ENCODE measurements at regions not wholly inside any gene's neighbourhood (a gene's known extent, or its start where the extent isn't known, plus 50 kb on each side); places are given as distances from the start of the nearest gene placed in this dataset.

DNA sequence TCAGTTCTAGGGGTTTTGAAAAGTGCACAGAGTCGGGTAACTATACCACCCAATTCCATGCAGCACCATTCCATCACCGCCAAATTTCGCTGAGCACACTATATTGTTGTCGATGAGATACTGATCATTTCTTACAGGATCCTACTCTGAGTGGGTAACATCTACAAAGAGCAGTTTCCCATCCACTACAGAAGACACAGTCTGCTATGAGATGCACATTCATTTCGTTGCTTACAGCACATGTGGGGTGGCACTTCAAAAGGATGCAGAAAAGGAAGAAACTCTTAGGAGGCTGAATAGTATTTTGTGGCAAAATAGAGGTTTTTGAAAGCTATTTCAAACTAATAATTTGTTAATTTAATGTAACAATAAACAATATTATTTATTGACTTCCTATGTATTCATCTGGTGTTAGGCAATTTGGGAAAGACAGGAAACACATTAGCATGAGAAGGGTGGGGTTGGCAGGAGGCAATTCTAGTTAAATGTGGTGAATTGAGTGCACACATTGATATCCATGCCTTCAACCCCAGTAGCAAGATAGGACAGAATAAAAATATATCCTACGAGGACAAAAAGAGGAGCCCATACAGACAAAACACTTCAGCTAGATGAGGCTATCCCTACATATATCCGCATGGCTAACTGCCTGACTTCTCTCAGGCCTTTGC lies 186.8 kb upstream of the PARP11 start:
- ATAC-seq (no peak), DNase-seq (ENCODE audit: low read depth, low spot score) (no peak)
- Histone ChIP-seq H3K27me3 (ENCODE audit: insufficient read depth, low read length) (peaks cover 76% of the 10 kb centered on the region), H3K79me2 (ENCODE audit: insufficient read depth, low read length) (no peaks in the 10 kb centered on the region), H4K20me1 (ENCODE audit: insufficient read depth) (no peaks in the 10 kb centered on the region), H3K4me3 (replicated peaks in 1 of 2; ENCODE audit: low read depth in 1 of 2, low read length in 2 of 2) (no peak overlapping the region), H2AFZ (ENCODE audit: low read depth, low read length, poor library complexity, severe bottlenecking) (no peak overlapping the region), H3K9me2 (ENCODE audit: insufficient read depth) (no peaks in the 10 kb centered on the region), H3K9me3 (ENCODE audit: control insufficient read depth in 1 of 2, insufficient read depth in 1 of 2, low read depth in 1 of 2, low read length in 2 of 2) (no peaks in the 10 kb centered on the region), H3K4me1 (ENCODE audit: control insufficient read depth in 1 of 2, insufficient read depth in 2 of 2, low read length in 2 of 2) (no peaks in the 10 kb centered on the region), H3K36me3 (ENCODE audit: control insufficient read depth in 1 of 2, insufficient read depth in 2 of 2, low read length in 2 of 2) (no peaks in the 10 kb centered on the region), H3K9ac (ENCODE audit: low read length) (no peak overlapping the region), H3K4me2 (ENCODE audit: low read length) (no peak overlapping the region), H3K27ac (ENCODE audit: low read depth, low read length) (no peak overlapping the region)
- CTCF ChIA-PET: no interaction called here
- no peak for TF ChIP-seq SRF (IDR thresholded peaks at IDR 0.05; ENCODE audit: low read depth)
- TF ChIP-seq CBX3 (IDR thresholded peaks at IDR 0.05; ENCODE audit: low read depth): no peak
- TF ChIP-seq POLR2AphosphoS5 (IDR thresholded peaks at IDR 0.05; ENCODE audit: low read depth, low read length): no peak
- no peak for TF ChIP-seq FOSL1 (IDR thresholded peaks at IDR 0.05; ENCODE audit: low read depth)
- TF ChIP-seq JUND (IDR thresholded peaks at IDR 0.05): no peak
- no peak for TF ChIP-seq EGR1 (IDR thresholded peaks at IDR 0.05; ENCODE audit: low read depth)
- TF ChIP-seq ZNF274 (IDR thresholded peaks at IDR 0.05; ENCODE audit: low read depth, low read length): no peak
- no peak for TF ChIP-seq POLR2A (IDR thresholded peaks at IDR 0.05; ENCODE audit: borderline replicate concordance, extremely low read depth, insufficient read depth, insufficient read length)
- TF ChIP-seq ZFX (IDR thresholded peaks at IDR 0.05): no peak
- no peak for TF ChIP-seq CEBPB (IDR thresholded peaks at IDR 0.05; ENCODE audit: low read depth)
- TF ChIP-seq ELF1 (IDR thresholded peaks at IDR 0.05; ENCODE audit: borderline replicate concordance, low read depth): no peak
- RAD21 ChIA-PET (ENCODE audit: low non-redundant PET in 1 of 2, low total read pairs in 2 of 2, uncharacterized antibody in 2 of 2, unreplicated experiment in 2 of 2): no interaction called here
- POLR2A ChIA-PET: no interaction called here
- intact Hi-C loops (cut with micrococcal nuclease): no loop called here
- BruUV-seq (replicated peaks): no TSS peak

DNA sequence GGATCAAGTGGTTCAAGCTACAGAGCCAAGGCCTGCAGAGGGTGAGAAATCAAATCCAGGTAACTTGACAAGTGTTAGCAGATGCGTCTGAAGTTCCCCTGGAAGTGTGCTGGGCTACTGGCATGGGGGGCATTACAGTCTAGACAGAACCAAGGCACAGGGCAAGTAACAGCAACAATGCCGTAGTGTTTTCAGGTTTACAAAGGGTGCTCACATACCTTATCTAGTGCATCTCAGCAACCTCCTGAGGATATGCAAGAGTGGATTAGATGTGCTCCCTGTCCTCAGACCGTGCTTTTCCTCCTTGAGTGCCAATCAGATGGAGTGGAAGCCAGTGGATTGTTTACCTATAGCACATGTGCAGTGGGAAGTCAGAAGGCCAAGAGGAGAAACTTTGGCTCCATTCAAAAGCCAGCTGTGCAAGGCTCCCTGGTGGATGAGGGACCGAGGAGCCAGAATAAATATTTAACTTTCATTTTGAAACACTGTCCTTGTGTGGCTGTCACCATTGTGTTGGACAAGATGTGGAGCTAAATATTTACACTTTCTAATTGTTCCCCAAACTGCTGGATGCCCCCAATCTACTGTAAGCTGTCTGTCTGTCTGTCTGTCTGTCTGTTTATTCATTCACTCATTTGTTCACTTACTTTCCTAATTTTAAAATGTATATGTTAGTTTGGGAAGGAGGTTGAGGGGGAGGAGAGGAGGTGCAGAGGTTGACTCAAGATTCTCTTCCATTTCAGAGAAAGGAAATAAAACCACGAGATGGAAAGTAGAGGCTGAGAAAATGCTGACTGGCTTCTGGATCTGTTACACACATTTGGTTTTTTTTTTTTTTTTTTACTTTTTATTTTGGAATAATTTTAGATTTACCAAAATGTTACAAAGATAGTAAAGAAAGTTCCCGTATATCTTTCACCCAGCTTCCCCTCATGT lies 184.0 kb upstream of the PARP11 start:
- Histone ChIP-seq H3K27ac (ENCODE audit: low read depth, low read length) (no peak overlapping the region), H3K4me2 (ENCODE audit: low read length) (no peak overlapping the region), H3K9ac (ENCODE audit: low read length) (no peak overlapping the region), H3K79me2 (ENCODE audit: insufficient read depth, low read length) (no peaks in the 10 kb centered on the region), H4K20me1 (ENCODE audit: insufficient read depth) (no peaks in the 10 kb centered on the region), H3K27me3 (ENCODE audit: insufficient read depth, low read length) (peaks cover 80% of the 10 kb centered on the region), H2AFZ (ENCODE audit: low read depth, low read length, poor library complexity, severe bottlenecking) (no peak overlapping the region), H3K4me3 (replicated peaks in 1 of 2; ENCODE audit: low read depth in 1 of 2, low read length in 2 of 2) (no peak overlapping the region), H3K4me1 (ENCODE audit: control insufficient read depth in 1 of 2, insufficient read depth in 2 of 2, low read length in 2 of 2) (no peaks in the 10 kb centered on the region), H3K9me2 (ENCODE audit: insufficient read depth) (no peaks in the 10 kb centered on the region), H3K9me3 (ENCODE audit: control insufficient read depth in 1 of 2, insufficient read depth in 1 of 2, low read depth in 1 of 2, low read length in 2 of 2) (no peaks in the 10 kb centered on the region), H3K36me3 (ENCODE audit: control insufficient read depth in 1 of 2, insufficient read depth in 2 of 2, low read length in 2 of 2) (no peaks in the 10 kb centered on the region)
- intact Hi-C loops (cut with micrococcal nuclease): no loop called here
- ChIA-PET RAD21 (ENCODE audit: low non-redundant PET in 1 of 2, low total read pairs in 2 of 2, uncharacterized antibody in 2 of 2, unreplicated experiment in 2 of 2) (no interaction called here), CTCF (no interaction called here), POLR2A (no interaction called here)
- no peak for TF ChIP-seq POLR2A (IDR thresholded peaks at IDR 0.05; ENCODE audit: borderline replicate concordance, extremely low read depth, insufficient read depth, insufficient read length)
- BruUV-seq (replicated peaks): no TSS peak
- no peak for ATAC-seq
- DNase-seq (ENCODE audit: low read depth, low spot score): no peak

All from HCT116 (cell line).